ENCODE measurements at regions not wholly inside any gene's neighbourhood (a gene's known extent, or its start where the extent isn't known, plus 50 kb on each side); places are given as distances from the start of the nearest gene placed in this dataset.
"Not testable (repeated sequence)": the region's sequence is repeated elsewhere in the genome, so short reads cannot be mapped to it uniquely, and the experiment has no call there.

- TF ChIP-seq, protein P1, sequence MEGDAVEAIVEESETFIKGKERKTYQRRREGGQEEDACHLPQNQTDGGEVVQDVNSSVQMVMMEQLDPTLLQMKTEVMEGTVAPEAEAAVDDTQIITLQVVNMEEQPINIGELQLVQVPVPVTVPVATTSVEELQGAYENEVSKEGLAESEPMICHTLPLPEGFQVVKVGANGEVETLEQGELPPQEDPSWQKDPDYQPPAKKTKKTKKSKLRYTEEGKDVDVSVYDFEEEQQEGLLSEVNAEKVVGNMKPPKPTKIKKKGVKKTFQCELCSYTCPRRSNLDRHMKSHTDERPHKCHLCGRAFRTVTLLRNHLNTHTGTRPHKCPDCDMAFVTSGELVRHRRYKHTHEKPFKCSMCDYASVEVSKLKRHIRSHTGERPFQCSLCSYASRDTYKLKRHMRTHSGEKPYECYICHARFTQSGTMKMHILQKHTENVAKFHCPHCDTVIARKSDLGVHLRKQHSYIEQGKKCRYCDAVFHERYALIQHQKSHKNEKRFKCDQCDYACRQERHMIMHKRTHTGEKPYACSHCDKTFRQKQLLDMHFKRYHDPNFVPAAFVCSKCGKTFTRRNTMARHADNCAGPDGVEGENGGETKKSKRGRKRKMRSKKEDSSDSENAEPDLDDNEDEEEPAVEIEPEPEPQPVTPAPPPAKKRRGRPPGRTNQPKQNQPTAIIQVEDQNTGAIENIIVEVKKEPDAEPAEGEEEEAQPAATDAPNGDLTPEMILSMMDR (IDR thresholded peaks at IDR 0.05): not testable (repeated sequence)
- not testable (repeated sequence) for TF ChIP-seq EZH2 (IDR thresholded peaks at IDR 0.05; ENCODE audit: borderline replicate concordance, insufficient read depth, low read depth, low read length, poor library complexity, severe bottlenecking)
Observed at GRCh38 chr17:70953140-70953539, 783.8 kb downstream of the KCNJ2 start.

Data from B cell (primary cell).